ENCODE measurements at regions not wholly inside any gene's neighbourhood (a gene's known extent, or its start where the extent isn't known, plus 50 kb on each side); places are given as distances from the start of the nearest gene placed in this dataset.

DNA sequence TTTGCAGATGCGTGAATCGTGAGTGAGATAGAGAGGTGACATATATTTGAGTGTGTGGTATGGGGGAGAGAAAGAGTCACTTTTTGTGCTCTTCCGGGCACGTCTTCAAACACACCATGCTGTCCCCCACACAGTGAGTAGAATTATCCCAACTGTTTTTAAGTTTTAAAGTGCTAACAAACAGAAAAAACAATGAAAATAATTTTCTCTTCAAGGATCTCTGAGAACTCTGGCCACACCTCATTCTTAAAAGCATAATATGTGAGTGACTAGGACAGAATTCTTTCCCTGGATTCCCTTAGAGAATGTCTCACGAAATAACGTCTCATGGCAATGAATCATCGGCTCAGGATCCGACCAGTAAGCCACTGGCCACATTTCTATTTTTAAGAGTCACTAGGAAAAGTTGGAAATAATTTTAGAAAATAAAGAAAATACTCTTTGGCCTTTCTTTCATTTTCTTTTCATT, 235.7 kb upstream of the ZNF217 start:
- ATAC-seq (ENCODE audit: low FRiP score) (peak; percentile 82), DNase-seq (no peak)
- Histone ChIP-seq H3K27ac (ENCODE audit: low read depth in 1 of 2, low read length in 2 of 2) (peak overlapping the region; percentile 90 to 95), H3K9me3 (ENCODE audit: control insufficient read depth, low read length) (no peaks in the 10 kb centered on the region), H3K27me3 (ENCODE audit: control insufficient read depth in 1 of 2, insufficient read depth in 2 of 2, low read length in 1 of 2) (no peaks in the 10 kb centered on the region), H3K36me3 (ENCODE audit: control insufficient read depth in 1 of 2, insufficient read depth in 2 of 2, low read length in 1 of 2) (no peaks in the 10 kb centered on the region), H3K4me1 (ENCODE audit: control insufficient read depth in 1 of 2, insufficient read depth in 2 of 2, low read length in 2 of 2) (peaks cover 0 to 4% of the 10 kb centered on the region in 2 donors), H3K4me3 (ENCODE audit: low read length in 2 of 2) (peak overlapping the region; percentile 36 to 67)
- intact Hi-C loops (cut with DNase I) = loop anchor here (2.0 to 10.0 kb wide), 3 partner anchors 54 to 378 kb away; partner anchors contain the start of gene PFDN4 (in 1 of the 2)
- WGBS, 2 donors = 4 to 5% methylated on average over 8 of the region's 8 CpGs

DNA sequence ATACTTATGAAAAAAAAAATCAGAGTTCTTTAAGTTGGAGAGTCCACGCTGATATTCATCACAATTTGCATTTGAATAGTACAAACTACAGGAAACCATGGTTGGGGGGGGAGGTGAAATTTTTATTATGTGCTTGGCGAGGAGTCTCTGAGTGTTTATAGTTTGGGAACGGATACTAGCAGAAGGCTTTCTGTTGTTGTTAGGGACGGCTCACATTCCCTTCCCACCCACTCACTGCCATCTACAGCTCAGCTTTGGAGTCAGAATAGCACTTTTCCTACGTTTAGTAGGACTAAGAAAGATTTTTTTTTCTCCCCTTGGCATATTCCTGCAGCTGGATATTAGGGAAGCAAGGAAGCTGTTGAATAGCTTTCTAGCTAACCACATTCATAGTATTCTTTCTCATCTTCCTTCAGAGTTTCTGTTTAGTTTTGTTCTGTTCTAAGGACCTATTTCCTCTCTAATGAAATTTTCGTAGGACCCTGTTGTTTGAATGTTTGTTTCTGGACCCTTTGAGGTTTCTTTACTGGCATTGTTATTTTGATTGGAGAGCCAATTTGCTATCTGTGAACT, 235.1 kb upstream of the ZNF217 start:
- peak; percentile 84 for ATAC-seq (ENCODE audit: low FRiP score)
- WGBS, 2 donors = 1% methylated on average over 6 of the region's 6 CpGs
- H3K9me3 ChIP-seq (ENCODE audit: control insufficient read depth, low read length) = no peaks in the 10 kb centered on the region
- H3K4me1 ChIP-seq (ENCODE audit: control insufficient read depth in 1 of 2, insufficient read depth in 2 of 2, low read length in 2 of 2) = peaks cover 0 to 4% of the 10 kb centered on the region in 2 donors
- intact Hi-C loops (cut with DNase I) = loop anchor here (2.0 to 10.0 kb wide), 3 partner anchors 54 to 379 kb away; partner anchors contain the start of gene PFDN4 (in 1 of the 2)
- DNase-seq = no peak
- H3K27ac ChIP-seq (ENCODE audit: low read depth in 1 of 2, low read length in 2 of 2) = peak overlapping the region; percentile 90 to 95
- H3K36me3 ChIP-seq (ENCODE audit: control insufficient read depth in 1 of 2, insufficient read depth in 2 of 2, low read length in 1 of 2) = no peaks in the 10 kb centered on the region
- H3K4me3 ChIP-seq (ENCODE audit: low read length in 2 of 2) = peak overlapping the region; percentile 51 to 67
- H3K27me3 ChIP-seq (ENCODE audit: control insufficient read depth in 1 of 2, insufficient read depth in 2 of 2, low read length in 1 of 2) = no peaks in the 10 kb centered on the region

DNA sequence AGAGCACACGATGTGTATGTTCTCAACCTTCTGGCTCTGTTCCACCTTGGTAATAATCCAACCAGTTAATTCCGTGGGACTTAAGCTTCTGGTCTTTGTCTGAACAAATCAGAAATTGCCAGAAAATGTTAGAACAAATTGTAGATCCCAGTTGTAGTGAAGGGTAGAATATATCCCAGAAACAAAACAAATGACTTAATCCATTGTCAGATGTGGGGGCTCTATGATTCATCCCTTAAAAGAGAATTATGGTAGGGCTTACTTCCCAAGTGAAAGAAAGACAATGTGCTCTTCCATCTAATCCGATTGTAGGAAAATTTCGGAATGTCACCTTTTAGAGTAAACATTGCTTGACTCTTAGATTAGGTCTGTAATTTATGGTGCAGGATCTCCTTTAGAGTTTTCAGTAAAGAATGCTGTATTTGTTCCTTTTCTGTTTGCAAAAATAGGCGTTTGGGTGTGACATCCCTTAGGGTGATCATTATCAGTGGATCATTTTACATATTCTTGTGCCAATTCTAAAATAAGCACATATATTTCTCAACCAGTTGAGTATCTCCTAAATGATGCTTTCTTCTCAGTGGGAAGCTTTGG, 234.5 kb upstream of the ZNF217 start:
- ATAC-seq (ENCODE audit: low FRiP score) (peak; percentile 60), DNase-seq (no peak)
- intact Hi-C loops (cut with DNase I) = loop anchor here (2.0 to 10.0 kb wide), 3 partner anchors 53 to 379 kb away; partner anchors contain the start of gene PFDN4 (in 1 of the 2)

DNA sequence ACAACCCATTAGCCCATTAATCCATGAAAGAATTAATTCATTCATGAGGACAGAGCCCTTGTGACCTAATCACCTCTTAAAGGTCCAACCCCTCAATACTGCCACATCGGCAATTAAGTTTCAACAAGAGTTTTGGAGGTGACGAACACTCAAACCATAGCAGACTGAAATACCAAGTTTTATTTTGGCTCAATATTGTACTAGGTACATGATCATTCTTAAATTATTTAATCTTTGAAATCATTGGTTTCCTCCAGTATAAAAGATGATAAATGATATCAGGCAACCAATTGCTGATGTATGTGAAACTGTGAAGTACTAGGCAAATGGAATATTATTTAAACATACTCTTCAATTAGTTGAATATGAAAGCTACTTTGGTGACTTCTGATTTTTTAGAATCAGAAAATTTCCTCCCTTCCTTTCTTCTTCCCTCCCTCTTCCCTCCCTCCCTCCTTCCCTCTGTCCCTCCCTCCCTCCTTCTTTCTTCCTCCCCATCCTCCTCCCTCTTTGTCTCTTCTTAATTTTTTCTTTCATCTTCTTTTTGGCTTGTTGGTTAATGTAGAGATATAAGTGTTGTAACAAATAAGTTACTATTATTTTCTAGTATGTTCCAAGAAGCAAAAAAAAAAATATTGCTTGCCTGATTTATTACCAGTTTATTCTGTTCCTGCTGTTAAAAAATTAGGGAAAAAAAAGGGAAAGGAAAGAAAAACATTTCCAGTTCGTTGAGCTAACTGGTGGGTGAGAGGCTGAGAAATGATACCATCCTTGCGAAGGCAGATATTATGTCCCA, 233.9 kb upstream of the ZNF217 start:
- Histone ChIP-seq H3K27ac (ENCODE audit: low read depth in 1 of 2, low read length in 2 of 2) (peak overlapping the region in 1 of 2 donors; percentile 61), H3K9me3 (ENCODE audit: control insufficient read depth, low read length) (no peaks in the 10 kb centered on the region), H3K27me3 (ENCODE audit: control insufficient read depth in 1 of 2, insufficient read depth in 2 of 2, low read length in 1 of 2) (no peaks in the 10 kb centered on the region), H3K4me3 (ENCODE audit: low read length in 2 of 2) (no peak overlapping the region), H3K36me3 (ENCODE audit: control insufficient read depth in 1 of 2, insufficient read depth in 2 of 2, low read length in 1 of 2) (no peaks in the 10 kb centered on the region), H3K4me1 (ENCODE audit: control insufficient read depth in 1 of 2, insufficient read depth in 2 of 2, low read length in 2 of 2) (peaks cover 0 to 4% of the 10 kb centered on the region in 2 donors)
- 52 to 56% methylated on average over 4 of the region's 4 CpGs for WGBS, 2 donors
- intact Hi-C loops (cut with DNase I) = loop anchor here (2.0 to 10.0 kb wide), 3 partner anchors 53 to 380 kb away; partner anchors contain the start of gene PFDN4 (in 1 of the 2)
- ATAC-seq (ENCODE audit: low FRiP score) = no peak
- DNase-seq = no peak

More for the DNA sequence above, 234.5 kb upstream of the ZNF217 start:
- Histone ChIP-seq H3K4me1 (ENCODE audit: control insufficient read depth in 1 of 2, insufficient read depth in 2 of 2, low read length in 2 of 2) (peaks cover 0 to 4% of the 10 kb centered on the region in 2 donors), H3K4me3 (ENCODE audit: low read length in 2 of 2) (peak overlapping the region; percentile 51 to 67), H3K9me3 (ENCODE audit: control insufficient read depth, low read length) (no peaks in the 10 kb centered on the region), H3K36me3 (ENCODE audit: control insufficient read depth in 1 of 2, insufficient read depth in 2 of 2, low read length in 1 of 2) (no peaks in the 10 kb centered on the region), H3K27me3 (ENCODE audit: control insufficient read depth in 1 of 2, insufficient read depth in 2 of 2, low read length in 1 of 2) (no peaks in the 10 kb centered on the region), H3K27ac (ENCODE audit: low read depth in 1 of 2, low read length in 2 of 2) (peak overlapping the region; percentile 61 to 95)
- WGBS, 2 donors = 6% methylated on average over 5 of the region's 5 CpGs

DNA sequence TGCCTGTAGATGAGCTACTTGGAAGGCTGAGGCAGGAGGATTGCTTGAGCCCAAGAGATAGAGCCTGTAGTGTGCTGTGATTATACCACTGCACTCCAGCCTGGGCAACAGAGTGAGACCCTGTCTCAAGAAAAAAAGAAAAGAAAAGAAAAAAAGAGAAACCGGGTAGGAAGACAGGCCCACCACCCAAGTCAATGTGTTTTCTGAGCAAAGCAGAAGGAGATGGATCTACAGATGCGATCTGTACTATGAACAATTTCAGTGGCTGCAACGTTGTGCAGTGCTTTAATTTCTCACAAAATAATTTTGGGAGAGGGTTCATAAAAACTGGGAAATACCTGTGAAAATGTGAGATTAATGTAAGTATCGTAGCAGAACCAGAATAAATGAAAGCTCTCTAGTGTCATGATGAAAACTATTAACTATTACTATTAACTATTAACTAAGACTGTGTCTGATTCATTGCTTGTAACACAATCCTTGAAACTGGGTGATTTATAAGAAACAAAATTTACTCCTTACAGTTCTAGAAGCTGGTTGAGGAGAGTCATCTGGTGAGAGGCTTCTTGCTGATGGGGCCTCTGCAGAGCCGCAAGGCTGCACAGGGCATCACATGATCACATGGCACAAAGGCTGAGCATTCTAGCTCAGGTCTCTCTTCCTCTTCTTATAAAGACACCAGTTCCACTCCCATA, 233.1 kb upstream of the ZNF217 start:
- 93 to 96% methylated on average over 5 of the region's 5 CpGs for WGBS, 2 donors
- ATAC-seq (ENCODE audit: low FRiP score) = no peak
- DNase-seq = peak in 1 of 2 donors; percentile 68
- Histone ChIP-seq H3K9me3 (ENCODE audit: control insufficient read depth, low read length) (no peaks in the 10 kb centered on the region), H3K4me3 (ENCODE audit: low read length in 2 of 2) (no peak overlapping the region), H3K4me1 (ENCODE audit: control insufficient read depth in 1 of 2, insufficient read depth in 2 of 2, low read length in 2 of 2) (peaks cover 0 to 4% of the 10 kb centered on the region in 2 donors), H3K27ac (ENCODE audit: low read depth in 1 of 2, low read length in 2 of 2) (no peak overlapping the region), H3K27me3 (ENCODE audit: control insufficient read depth in 1 of 2, insufficient read depth in 2 of 2, low read length in 1 of 2) (no peaks in the 10 kb centered on the region), H3K36me3 (ENCODE audit: control insufficient read depth in 1 of 2, insufficient read depth in 2 of 2, low read length in 1 of 2) (no peaks in the 10 kb centered on the region)
- intact Hi-C loops (cut with DNase I) = loop anchor here (5.0 to 10.0 kb wide), 2 partner anchors 242 to 381 kb away; partner anchors contain the start of gene PFDN4 (in 1 of the 2)

DNA sequence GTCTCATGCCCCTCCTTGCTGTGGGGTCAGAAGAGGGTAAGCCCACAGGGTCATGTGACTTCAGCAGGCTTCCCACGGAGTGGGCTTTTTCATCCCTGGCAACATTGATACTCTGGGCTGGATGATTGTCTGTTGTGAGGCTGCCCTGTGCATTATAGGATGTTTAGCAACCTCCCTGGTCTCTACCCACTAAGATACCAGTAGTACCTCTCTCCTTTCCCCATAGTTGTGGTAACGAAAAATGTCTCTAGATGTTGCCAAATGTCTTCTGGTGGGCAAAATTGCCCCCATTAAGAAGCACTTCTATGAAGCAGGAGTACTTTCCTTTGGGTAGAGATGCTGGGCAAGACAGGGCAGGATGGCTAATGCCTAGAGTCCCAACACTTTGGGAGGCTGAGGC, 232.5 kb upstream of the ZNF217 start:
- no peak overlapping the region for H3K27ac ChIP-seq (ENCODE audit: low read depth in 1 of 2, low read length in 2 of 2)
- no peaks in the 10 kb centered on the region for H3K9me3 ChIP-seq (ENCODE audit: control insufficient read depth, low read length)
- no peaks in the 10 kb centered on the region for H3K36me3 ChIP-seq (ENCODE audit: control insufficient read depth in 1 of 2, insufficient read depth in 2 of 2, low read length in 1 of 2)
- H3K4me3 ChIP-seq (ENCODE audit: low read length in 2 of 2) = no peak overlapping the region
- peaks cover 0 to 4% of the 10 kb centered on the region in 2 donors for H3K4me1 ChIP-seq (ENCODE audit: control insufficient read depth in 1 of 2, insufficient read depth in 2 of 2, low read length in 2 of 2)
- intact Hi-C loops (cut with DNase I) = loop anchor here (5.0 to 10.0 kb wide), 2 partner anchors 241 to 381 kb away; partner anchors contain the start of gene PFDN4 (in 1 of the 2)
- no peaks in the 10 kb centered on the region for H3K27me3 ChIP-seq (ENCODE audit: control insufficient read depth in 1 of 2, insufficient read depth in 2 of 2, low read length in 1 of 2)
- DNase-seq (no peak), ATAC-seq (ENCODE audit: low FRiP score) (no peak)
- WGBS, 2 donors = 68 to 76% methylated on average over 2 of the region's 2 CpGs

DNA sequence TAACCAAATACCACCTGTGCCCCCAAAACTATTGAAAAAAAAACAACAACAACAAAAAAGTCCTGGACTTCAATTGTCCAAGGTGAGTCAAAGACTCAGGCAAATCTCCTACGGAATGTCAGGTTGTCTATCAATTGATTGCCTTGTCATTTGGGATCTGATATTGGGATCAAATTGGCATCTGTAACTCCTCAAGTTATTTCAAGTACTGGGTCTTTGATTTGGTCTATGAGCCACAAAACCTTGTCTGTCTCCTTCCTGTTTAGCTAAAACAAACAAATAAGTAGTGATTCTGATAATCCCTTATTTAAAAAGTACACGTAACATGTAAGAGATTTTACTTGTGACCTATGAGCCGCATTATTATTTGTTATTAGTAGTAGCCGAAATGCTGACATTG, 231.6 kb upstream of the ZNF217 start:
- Histone ChIP-seq H3K27ac (ENCODE audit: low read depth in 1 of 2, low read length in 2 of 2) (no peak overlapping the region), H3K9me3 (ENCODE audit: control insufficient read depth, low read length) (no peaks in the 10 kb centered on the region), H3K4me1 (ENCODE audit: control insufficient read depth in 1 of 2, insufficient read depth in 2 of 2, low read length in 2 of 2) (peaks cover 0 to 4% of the 10 kb centered on the region in 2 donors), H3K36me3 (ENCODE audit: control insufficient read depth in 1 of 2, insufficient read depth in 2 of 2, low read length in 1 of 2) (no peaks in the 10 kb centered on the region), H3K27me3 (ENCODE audit: control insufficient read depth in 1 of 2, insufficient read depth in 2 of 2, low read length in 1 of 2) (no peaks in the 10 kb centered on the region), H3K4me3 (ENCODE audit: low read length in 2 of 2) (no peak overlapping the region)
- intact Hi-C loops (cut with DNase I) = loop anchor here (5.0 to 10.0 kb wide), 2 partner anchors 240 to 382 kb away; partner anchors contain the start of gene PFDN4 (in 1 of the 2)
- DNase-seq = no peak
- 86 to 93% methylated on average over 4 of the region's 4 CpGs for WGBS, 2 donors
- no peak for ATAC-seq (ENCODE audit: low FRiP score)

DNA sequence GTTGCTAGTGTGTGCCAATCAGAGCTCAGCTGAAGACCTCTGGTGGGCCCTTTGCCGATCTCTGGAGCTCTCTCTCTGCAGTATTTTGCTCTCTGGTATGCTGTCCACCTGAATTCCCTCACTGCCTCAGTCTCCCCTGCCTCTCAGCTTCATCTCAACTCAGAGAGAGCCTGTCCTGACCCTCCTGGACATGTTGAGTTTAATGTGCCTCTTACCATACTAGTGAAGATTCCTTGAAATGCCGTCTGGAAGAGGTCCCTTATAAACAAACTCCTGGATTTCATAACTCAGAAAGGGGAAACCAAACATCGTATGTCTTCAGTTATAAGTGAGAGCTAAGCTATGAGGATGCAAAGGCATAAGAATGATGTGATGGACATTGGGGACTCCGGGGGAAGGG, 231.1 kb upstream of the ZNF217 start:
- 66 to 80% methylated on average over 4 of the region's 4 CpGs for WGBS, 2 donors
- ATAC-seq (ENCODE audit: low FRiP score) (no peak), DNase-seq (no peak)
- Histone ChIP-seq H3K27me3 (ENCODE audit: control insufficient read depth in 1 of 2, insufficient read depth in 2 of 2, low read length in 1 of 2) (no peaks in the 10 kb centered on the region), H3K27ac (ENCODE audit: low read depth in 1 of 2, low read length in 2 of 2) (no peak overlapping the region), H3K36me3 (ENCODE audit: control insufficient read depth in 1 of 2, insufficient read depth in 2 of 2, low read length in 1 of 2) (no peaks in the 10 kb centered on the region), H3K4me1 (ENCODE audit: control insufficient read depth in 1 of 2, insufficient read depth in 2 of 2, low read length in 2 of 2) (peaks cover 0 to 4% of the 10 kb centered on the region in 2 donors), H3K4me3 (ENCODE audit: low read length in 2 of 2) (no peak overlapping the region), H3K9me3 (ENCODE audit: control insufficient read depth, low read length) (no peaks in the 10 kb centered on the region)
- intact Hi-C loops (cut with DNase I) = loop anchor here (5.0 to 10.0 kb wide), 2 partner anchors 240 to 383 kb away; partner anchors contain the start of gene PFDN4 (in 1 of the 2)

All from aorta (tissue), 5 donors.